H1 (cell line): ENCODE measurements at regions not wholly inside any gene's neighbourhood (a gene's known extent, or its start where the extent isn't known, plus 50 kb on each side); places are given as distances from the start of the nearest gene placed in this dataset.

Experiments used
- CTCF ChIA-PET: fragments of 300-600 bp; sonication (Branson Sonifier 250); formaldehyde crosslinking; loops from one replicate; lab custom pipeline; 2021; ENCODE audit not compliant: partially characterized antibody; lab: Charles Lee
- POLR2A ChIA-PET: fragments of 300-600 bp; sonication (Branson Sonifier 250); formaldehyde crosslinking; loops from one replicate; lab custom pipeline; 2021; ENCODE audit warnings: inconsistent platforms; ENCODE audit not compliant: partially characterized antibody; lab: Charles Lee
- DNase-seq, 2 experiments: peaks; one replicate each; pipeline versions ENCODE4 v3.0.0 to v3.0.0-alpha.2; 2010 to 2022; ENCODE audit warnings: low spot score in 2 of 2, low read depth in 1 of 2, mixed read lengths in 1 of 2
- FAIRE-seq: peaks from 2 replicates; lab custom pipeline; 2011; peaks lifted over from hg19 to GRCh38; lab: Jason Lieb, UNC
- H2AFZ ChIP-seq: 2 replicates; pipeline ENCODE4 v1.8.1; 2012; ENCODE audit warnings: low read length, inconsistent platforms
- H2AK5ac ChIP-seq: 2 replicates; pipeline ENCODE4 v1.6.1; 2013; ENCODE audit warnings: low read depth, low read length
- H2BK120ac ChIP-seq: replicated peaks from 2 replicates; pipeline ENCODE3; 2013; ENCODE audit warnings: low read depth, low read length, inconsistent platforms
- H2BK12ac ChIP-seq: 2 replicates; pipeline ENCODE4 v1.6.1; 2013; ENCODE audit warnings: low read depth, low read length
- H2BK15ac ChIP-seq: 2 replicates; pipeline ENCODE4 v1.6.1; 2013; ENCODE audit warnings: low read length
- H2BK20ac ChIP-seq: 2 replicates; pipeline ENCODE4 v1.6.1; 2013; ENCODE audit warnings: low read length
- H2BK5ac ChIP-seq: 2 replicates; pipeline ENCODE4 v1.6.1; 2013; ENCODE audit warnings: low read depth, low read length
- H3K14ac ChIP-seq: 2 replicates; pipeline ENCODE4 v1.6.1; 2013; ENCODE audit warnings: inconsistent platforms; ENCODE audit not compliant: insufficient read length
- H3K18ac ChIP-seq: 2 replicates; pipeline ENCODE4 v1.6.1; 2013; ENCODE audit warnings: low read length; ENCODE audit errors: extremely low read depth
- H3K23ac ChIP-seq: 2 replicates; pipeline ENCODE4 v1.6.1; 2013; ENCODE audit warnings: inconsistent platforms; ENCODE audit not compliant: insufficient read length
- H3K23me2 ChIP-seq: 2 replicates; pipeline ENCODE4 v1.6.1; 2013; ENCODE audit warnings: low read depth, low read length
- H3K27ac ChIP-seq: 2 replicates; pipeline ENCODE4 v1.6.1; 2011; ENCODE audit warnings: low read depth, low read length, inconsistent platforms
- H3K27me3 ChIP-seq, 4 experiments: replicated peaks in 1 of 4; 1 replicate in 1 of 4; 2 replicates in 3 of 4; pipeline versions ENCODE4 v1.6.1 to v1.8.1; 2011 to 2013; ENCODE audit warnings: low read length in 3 of 4, mild to moderate bottlenecking in 3 of 4, inconsistent platforms in 2 of 4, mixed read lengths in 2 of 4, moderate library complexity in 1 of 4; ENCODE audit not compliant: control insufficient read depth in 3 of 4, insufficient read depth in 3 of 4; ENCODE audit errors: extremely low read depth in 1 of 4
- H3K36me3 ChIP-seq, 4 experiments: 2 replicates each; pipeline versions ENCODE4 v1.6.1 to v1.8.1; 2011 to 2013; ENCODE audit warnings: mild to moderate bottlenecking in 4 of 4, low read length in 3 of 4, moderate library complexity in 2 of 4, control low read depth in 1 of 4, inconsistent platforms in 1 of 4; ENCODE audit not compliant: insufficient read depth in 4 of 4, control insufficient read depth in 2 of 4
- H3K4ac ChIP-seq: replicated peaks from 2 replicates; pipeline ENCODE3; 2013; ENCODE audit warnings: low read length, low read depth, mixed read lengths, inconsistent platforms; ENCODE audit not compliant: insufficient read length
- H3K4me1 ChIP-seq, 4 experiments: replicated peaks in 1 of 4; 1 replicate in 1 of 4; 2 replicates in 3 of 4; pipeline versions ENCODE4 v1.6.1 to v1.8.1; 2011 to 2013; ENCODE audit warnings: low read length in 3 of 4, inconsistent platforms in 2 of 4, mixed read lengths in 1 of 4; ENCODE audit not compliant: insufficient read depth in 4 of 4, control insufficient read depth in 3 of 4
- H3K4me2 ChIP-seq, 2 experiments: 2 replicates each; pipeline versions ENCODE4 v1.6.1 to v1.8.1; 2011 to 2013; ENCODE audit warnings: low read depth in 2 of 2, low read length in 2 of 2, control low read depth in 1 of 2, inconsistent platforms in 1 of 2, mild to moderate bottlenecking in 1 of 2; ENCODE audit not compliant: insufficient read depth in 1 of 2
- H3K4me3 ChIP-seq, 4 experiments: fragments of 200-600, 300-600 bp in 1 of 4; sonication (generic), shearing (Covaris generic), sonication (Bioruptor Twin) in 1 of 4; 2 replicates each; pipeline versions ENCODE4 v1.5.1 to v1.8.1; 2011 to 2016; ENCODE audit warnings: low read length in 4 of 4, low read depth in 3 of 4, control low read depth in 2 of 4, inconsistent platforms in 2 of 4, mild to moderate bottlenecking in 2 of 4, mixed read lengths in 1 of 4, moderate library complexity in 1 of 4; ENCODE audit not compliant: insufficient read depth in 2 of 4; ENCODE audit errors: extremely low read depth in 1 of 4
- H3K56ac ChIP-seq: replicated peaks from 2 replicates; pipeline ENCODE3; 2013; ENCODE audit warnings: low read depth, mild to moderate bottlenecking, mixed read lengths, low read length, inconsistent platforms; ENCODE audit not compliant: insufficient read length
- H3K79me1 ChIP-seq: 2 replicates; pipeline ENCODE4 v1.6.1; 2013; ENCODE audit warnings: low read depth, low read length, control low read depth
- H3K79me2 ChIP-seq, 2 experiments: 2 replicates each; pipeline versions ENCODE4 v1.6.1 to v1.8.1; 2012 to 2013; ENCODE audit warnings: low read length in 2 of 2, mild to moderate bottlenecking in 2 of 2, inconsistent platforms in 1 of 2; ENCODE audit not compliant: insufficient read depth in 2 of 2, control insufficient read depth in 1 of 2
- H3K9ac ChIP-seq, 4 experiments: replicated peaks in 1 of 4; 1 replicate in 1 of 4; 2 replicates in 3 of 4; pipeline versions ENCODE4 v1.6.1 to v1.8.1; 2011 to 2013; ENCODE audit warnings: low read depth in 3 of 4, low read length in 3 of 4, control low read depth in 2 of 4, mild to moderate bottlenecking in 2 of 4, moderate library complexity in 2 of 4, inconsistent platforms in 1 of 4; ENCODE audit errors: extremely low read depth in 1 of 4
- H3K9me3 ChIP-seq, 2 experiments: 2 replicates each; pipeline versions ENCODE4 v1.6.1 to v1.8.1; 2012 to 2013; ENCODE audit warnings: mild to moderate bottlenecking in 2 of 2, moderate library complexity in 2 of 2, control low read depth in 1 of 2, inconsistent platforms in 1 of 2, low read depth in 1 of 2, low read length in 1 of 2, mixed read lengths in 1 of 2; ENCODE audit not compliant: insufficient read depth in 2 of 2
- H4K20me1 ChIP-seq, 2 experiments: replicated peaks in 1 of 2; 2 replicates each; pipeline versions ENCODE3 to v1.8.1; 2011 to 2013; ENCODE audit warnings: inconsistent platforms in 2 of 2, low read length in 2 of 2, mild to moderate bottlenecking in 1 of 2; ENCODE audit not compliant: insufficient read depth in 2 of 2, control insufficient read depth in 1 of 2
- H4K5ac ChIP-seq: 2 replicates; pipeline ENCODE4 v1.6.1; 2013; ENCODE audit warnings: low read length, low read depth, mixed read lengths, inconsistent platforms; ENCODE audit not compliant: insufficient read length
- H4K8ac ChIP-seq: 2 replicates; pipeline ENCODE4 v1.8.0; 2013; ENCODE audit warnings: mild to moderate bottlenecking, moderate library complexity, low read length, inconsistent platforms; ENCODE audit not compliant: insufficient read depth; ENCODE audit errors: extremely low read depth
- H4K91ac ChIP-seq: replicated peaks from 2 replicates; pipeline ENCODE3; 2013; ENCODE audit warnings: low read length, mixed read lengths, inconsistent platforms; ENCODE audit not compliant: insufficient read length
- BRCA1 ChIP-seq: IDR thresholded peaks from 2 replicates; pipeline ENCODE4 v1.6.1; 2012; ENCODE audit warnings: low read depth, low read length, improper control_type of control experiment
- CBX8 ChIP-seq: fragments of 300-800, 300-1000 bp; sonication (generic); IDR thresholded peaks from 2 replicates; pipeline ENCODE4 v1.7.1; 2016; ENCODE audit warnings: low read depth, low read length, borderline replicate concordance
- CHD1 ChIP-seq: IDR thresholded peaks from 2 replicates; pipeline ENCODE4 v1.6.1; 2012; ENCODE audit warnings: low read depth, low read length, improper control_type of control experiment
- FOSL1 ChIP-seq: IDR thresholded peaks from 2 replicates; pipeline ENCODE4 v1.6.1; 2011; ENCODE audit warnings: mild to moderate bottlenecking, low read depth, low read length, moderate library complexity; ENCODE audit not compliant: insufficient read depth
- KDM4A ChIP-seq: IDR thresholded peaks from one replicate; pipeline ENCODE4 v1.7.1; 2012; ENCODE audit warnings: low read depth, mild to moderate bottlenecking, moderate library complexity, low read length, inconsistent platforms; ENCODE audit not compliant: severe bottlenecking
- POLR2A ChIP-seq, 2 experiments: IDR thresholded peaks; 1 replicate in 1 of 2; 2 replicates in 1 of 2; pipeline ENCODE4 v1.6.1; 2011; ENCODE audit warnings: low read depth in 2 of 2, low read length in 2 of 2, mild to moderate bottlenecking in 2 of 2; ENCODE audit errors: control extremely low read depth in 1 of 2
- POLR2AphosphoS5 ChIP-seq: IDR thresholded peaks from 2 replicates; pipeline ENCODE4 v1.6.1; 2011; ENCODE audit warnings: low read depth, low read length
- RAD21 ChIP-seq, 2 experiments: IDR thresholded peaks in 1 of 2; conservative IDR thresholded peaks in 1 of 2; 2 replicates each; pipeline ENCODE4 v1.6.1; 2011; ENCODE audit warnings: low read depth in 2 of 2, low read length in 2 of 2, improper control_type of control experiment in 1 of 2, inconsistent platforms in 1 of 2, mild to moderate bottlenecking in 1 of 2, moderate library complexity in 1 of 2
- USF2 ChIP-seq: IDR thresholded peaks from 2 replicates; pipeline ENCODE4 v1.6.1; 2011; ENCODE audit warnings: low read length, improper control_type of control experiment
- WGBS, 2 experiments: shearing (Covaris generic) in 1 of 2; methylation state at CpG; one replicate each; pipeline versions ENCODE4 v1.1.6 to v1.1.7; 2013 to 2015; ENCODE audit warnings: low lambda C conversion rate in 2 of 2, mixed read lengths in 2 of 2, inconsistent platforms in 1 of 2, low coverage in 1 of 2, missing lambda C conversion rate in 1 of 2; ENCODE audit not compliant: insufficient replicate concordance in 2 of 2, insufficient coverage in 1 of 2, insufficient read length in 1 of 2; ENCODE audit errors: extremely low coverage in 1 of 2, missing lambda C conversion rate in 1 of 2; 5-methylcytosine and 5-hydroxymethylcytosine counted together

GRCh38 chr9:82790875-82791274, 272.1 kb downstream of the RASEF start:
- 86% methylated on average over 1 of the region's 1 CpG; no CpG with 5 or more reads in 1 of the 2 experiments for WGBS, 2 experiments
- no peaks in the 10 kb centered on the region for H3K23me2 ChIP-seq
- no peak overlapping the region for H2BK20ac ChIP-seq
- no peak overlapping the region for H2BK5ac ChIP-seq
- TF ChIP-seq RAD21 (IDR thresholded peaks at IDR 0.05 in 1 of 2, conservative IDR thresholded peaks at IDR 0.05 in 1 of 2; ENCODE audit: low read depth in 2 of 2, low read length in 2 of 2) (no peak), CBX8 (no peak), POLR2A (IDR thresholded peaks at IDR 0.05; ENCODE audit: control extremely low read depth in 1 of 2, low read depth in 2 of 2, low read length in 2 of 2) (no peak), FOSL1 (no peak), POLR2AphosphoS5 (no peak), KDM4A (no peak), USF2 (no peak), CHD1 (no peak), BRCA1 (no peak)
- no peak overlapping the region for H2AK5ac ChIP-seq
- H4K8ac ChIP-seq, result no peak overlapping the region
- no peaks in the 10 kb centered on the region for H4K20me1 ChIP-seq
- CTCF ChIA-PET, result interaction anchor here (1.1 kb wide), 1 partner anchor 27 kb away, joined by 3 read pairs; no protein-coding TSS in a partner anchor
- no peak overlapping the region for H3K27ac ChIP-seq
- no peaks in the 10 kb centered on the region; a peak in 1 of 8 replicates for H3K36me3 ChIP-seq
- no peak overlapping the region for H3K9ac ChIP-seq
- no peaks in the 10 kb centered on the region for H3K4me1 ChIP-seq
- H3K4me2 ChIP-seq, result no peak overlapping the region
- no peak for FAIRE-seq
- peak overlapping the region; percentile 84 for H2BK120ac ChIP-seq
- no peaks in the 10 kb centered on the region for H3K79me2 ChIP-seq
- no peak overlapping the region for H3K56ac ChIP-seq
- no peak overlapping the region for H2BK15ac ChIP-seq
- no peak overlapping the region for H3K23ac ChIP-seq
- no peak overlapping the region for H3K4me3 ChIP-seq
- H3K79me1 ChIP-seq, result no peaks in the 10 kb centered on the region; the same call in 1 of the 2 replicates
- H3K14ac ChIP-seq, result no peak overlapping the region
- H4K91ac ChIP-seq, result no peak overlapping the region
- H2BK12ac ChIP-seq, result no peak overlapping the region
- no peaks in the 10 kb centered on the region for H3K27me3 ChIP-seq
- DNase-seq, result no peak
- peak overlapping the region; percentile 94; the same call in 1 of the 2 replicates for H2AFZ ChIP-seq
- H4K5ac ChIP-seq, result no peak overlapping the region
- no peak overlapping the region for H3K18ac ChIP-seq
- H3K4ac ChIP-seq, result no peak overlapping the region
- H3K9me3 ChIP-seq, result no peaks in the 10 kb centered on the region
- POLR2A ChIA-PET, result no interaction called here
